ENCODE measurements at regions not wholly inside any gene's neighbourhood (a gene's known extent, or its start where the extent isn't known, plus 50 kb on each side); places are given as distances from the start of the nearest gene placed in this dataset.
A peak's percentile ranks its signal among the peaks of the same experiment; 100 is the strongest.
"Not testable (repeated sequence)": the region's sequence is repeated elsewhere in the genome, so short reads cannot be mapped to it uniquely, and the experiment has no call there.

DNA sequence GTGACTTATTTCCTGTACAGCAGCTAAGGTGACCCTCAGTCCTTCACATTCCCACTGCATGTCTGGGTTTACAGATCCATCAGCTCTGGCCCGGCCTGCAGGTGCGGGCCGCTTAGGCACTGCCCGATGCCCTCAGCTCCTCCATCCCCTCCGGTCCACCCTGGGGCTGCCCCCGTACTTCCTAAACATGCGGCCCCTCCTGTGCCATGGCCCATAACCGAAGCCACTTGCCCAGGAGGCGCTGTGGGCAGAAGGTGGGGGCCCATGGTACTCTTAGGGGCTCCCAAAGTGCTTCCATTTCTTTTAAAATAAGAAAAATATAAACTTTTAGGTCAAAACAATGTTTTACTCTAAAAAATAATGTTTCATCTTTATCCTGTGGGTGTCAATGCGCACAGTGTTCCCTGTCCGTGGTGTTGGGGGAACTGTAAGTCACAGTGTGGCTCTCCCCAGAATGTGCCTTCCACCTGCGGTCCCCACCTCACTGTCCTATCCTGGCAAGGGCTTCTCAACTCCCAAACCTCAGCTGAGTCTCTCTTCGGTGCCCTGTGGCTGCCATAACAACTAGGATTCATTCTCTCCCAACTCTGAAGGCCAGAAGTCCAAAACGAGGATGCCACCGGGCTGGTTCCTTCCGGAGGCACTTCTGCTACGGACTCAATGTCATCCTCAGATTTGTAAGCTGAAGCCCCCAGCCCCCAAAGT lies 132.7 kb upstream of the LPCAT1 start:
- H3K9me3 ChIP-seq (ENCODE audit: control insufficient read depth, low read length), result no peaks in the 10 kb centered on the region
- peaks cover 2% of the 10 kb centered on the region for H3K4me1 ChIP-seq (ENCODE audit: control insufficient read depth, insufficient read depth, low read length)
- H3K27me3 ChIP-seq (ENCODE audit: control insufficient read depth, insufficient read depth), result no peaks in the 10 kb centered on the region
- peak in 1 of 3 donors; percentile 48 for DNase-seq
- intact Hi-C loops (cut with DNase I), result loop anchor here in 1 of 4 donors (10.0 kb wide), 1 partner anchor 492 kb away; no protein-coding TSS in a partner anchor
- H3K27ac ChIP-seq (ENCODE audit: low read length), result no peak overlapping the region
- 89% methylated on average over 17 of the region's 17 CpGs for WGBS
- ATAC-seq, result no peak
- H3K4me3 ChIP-seq (ENCODE audit: low read length), result no peak overlapping the region

DNA sequence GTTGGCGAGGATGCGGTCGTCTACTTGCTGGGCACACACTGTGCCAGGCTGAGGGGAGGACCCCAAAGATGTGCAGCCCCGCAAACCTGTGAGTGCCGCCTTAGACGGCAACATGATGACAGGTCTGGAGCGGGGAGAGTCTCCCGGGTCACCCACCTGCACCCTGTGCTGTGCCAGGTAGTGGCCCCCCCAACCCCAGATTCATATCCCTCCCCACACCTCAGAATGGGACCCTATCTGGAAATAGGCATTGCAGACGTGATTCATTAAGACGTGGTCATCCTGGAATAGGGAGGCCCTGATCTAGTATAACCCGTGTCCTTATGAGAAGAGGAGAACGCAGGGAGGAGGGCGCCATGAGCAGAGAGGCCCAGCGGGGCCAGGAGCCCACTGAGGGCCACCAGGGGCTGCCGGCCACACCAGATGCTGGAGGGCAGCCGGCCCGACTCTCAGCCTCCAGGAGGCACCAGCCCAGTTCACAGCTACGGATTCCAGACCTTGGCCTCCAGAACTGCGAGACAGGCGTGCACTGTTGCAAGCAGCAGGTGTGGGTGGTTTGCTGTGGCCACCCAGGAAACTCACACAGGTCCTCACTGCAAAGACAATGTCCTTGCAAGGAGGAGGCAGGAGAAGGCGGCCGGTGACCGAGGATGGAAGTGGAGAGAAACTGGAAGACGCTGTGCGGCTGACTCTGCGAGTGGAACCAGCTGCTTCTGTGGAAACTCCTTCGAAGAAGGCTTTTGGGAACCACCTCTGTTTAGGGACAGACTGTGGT lies 131.9 kb upstream of the LPCAT1 start:
- intact Hi-C loops (cut with DNase I), result loop anchor here in 1 of 4 donors (10.0 kb wide), 1 partner anchor 491 kb away; no protein-coding TSS in a partner anchor
- ATAC-seq, result no peak
- Histone ChIP-seq H3K27me3 (ENCODE audit: control insufficient read depth, insufficient read depth) (no peaks in the 10 kb centered on the region), H3K4me1 (ENCODE audit: control insufficient read depth, insufficient read depth, low read length) (peaks cover 2% of the 10 kb centered on the region), H3K27ac (ENCODE audit: low read length) (no peak overlapping the region), H3K4me3 (ENCODE audit: low read length) (no peak overlapping the region), H3K9me3 (ENCODE audit: control insufficient read depth, low read length) (no peaks in the 10 kb centered on the region)
- 85% methylated on average over 27 of the region's 27 CpGs for WGBS
- no peak for DNase-seq

DNA sequence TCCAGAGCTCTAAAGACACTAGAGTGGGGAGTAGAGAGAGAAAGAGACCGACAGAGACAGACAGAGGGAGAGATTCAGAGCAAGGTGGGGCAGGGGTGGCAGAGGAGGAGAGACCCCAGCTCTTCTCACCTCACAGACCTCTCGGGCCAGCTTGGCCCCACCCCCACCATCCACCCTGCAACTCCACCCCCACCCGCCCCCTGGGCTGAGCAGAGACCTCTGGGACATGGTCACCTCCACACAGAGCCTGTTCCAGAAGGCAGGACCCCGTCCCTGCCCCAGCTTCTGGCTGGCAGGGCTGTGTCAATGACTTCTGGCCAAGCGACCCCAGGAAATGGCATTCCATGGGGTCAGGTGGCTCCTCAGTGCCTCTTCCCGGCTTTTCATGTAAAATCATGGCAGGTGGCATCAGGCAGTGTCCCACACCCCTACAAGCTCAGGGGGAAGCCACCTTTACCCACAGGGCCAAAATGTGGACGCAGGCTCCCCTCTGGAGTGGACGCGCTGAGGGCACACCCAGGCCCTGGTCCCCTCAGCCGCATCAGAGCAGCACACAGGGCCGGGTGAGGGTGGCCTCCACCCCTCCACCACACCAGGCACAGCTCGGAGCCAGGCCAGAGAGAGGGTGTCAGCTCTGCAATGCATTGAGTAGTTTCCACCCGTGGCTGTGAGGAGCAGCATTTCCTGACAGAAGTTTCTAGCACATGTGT lies 131.2 kb upstream of the LPCAT1 start:
- no peak for ATAC-seq
- no peak for DNase-seq
- no peaks in the 10 kb centered on the region for H3K9me3 ChIP-seq (ENCODE audit: control insufficient read depth, low read length)
- H3K27me3 ChIP-seq (ENCODE audit: control insufficient read depth, insufficient read depth), result no peaks in the 10 kb centered on the region
- 68% methylated on average over 13 of the region's 13 CpGs for WGBS
- no peak overlapping the region for H3K4me3 ChIP-seq (ENCODE audit: low read length)
- H3K27ac ChIP-seq (ENCODE audit: low read length), result no peak overlapping the region
- H3K4me1 ChIP-seq (ENCODE audit: control insufficient read depth, insufficient read depth, low read length), result peaks cover 2% of the 10 kb centered on the region
- intact Hi-C loops (cut with DNase I), result loop anchor here in 1 of 4 donors (10.0 kb wide), 1 partner anchor 490 kb away; no protein-coding TSS in a partner anchor

DNA sequence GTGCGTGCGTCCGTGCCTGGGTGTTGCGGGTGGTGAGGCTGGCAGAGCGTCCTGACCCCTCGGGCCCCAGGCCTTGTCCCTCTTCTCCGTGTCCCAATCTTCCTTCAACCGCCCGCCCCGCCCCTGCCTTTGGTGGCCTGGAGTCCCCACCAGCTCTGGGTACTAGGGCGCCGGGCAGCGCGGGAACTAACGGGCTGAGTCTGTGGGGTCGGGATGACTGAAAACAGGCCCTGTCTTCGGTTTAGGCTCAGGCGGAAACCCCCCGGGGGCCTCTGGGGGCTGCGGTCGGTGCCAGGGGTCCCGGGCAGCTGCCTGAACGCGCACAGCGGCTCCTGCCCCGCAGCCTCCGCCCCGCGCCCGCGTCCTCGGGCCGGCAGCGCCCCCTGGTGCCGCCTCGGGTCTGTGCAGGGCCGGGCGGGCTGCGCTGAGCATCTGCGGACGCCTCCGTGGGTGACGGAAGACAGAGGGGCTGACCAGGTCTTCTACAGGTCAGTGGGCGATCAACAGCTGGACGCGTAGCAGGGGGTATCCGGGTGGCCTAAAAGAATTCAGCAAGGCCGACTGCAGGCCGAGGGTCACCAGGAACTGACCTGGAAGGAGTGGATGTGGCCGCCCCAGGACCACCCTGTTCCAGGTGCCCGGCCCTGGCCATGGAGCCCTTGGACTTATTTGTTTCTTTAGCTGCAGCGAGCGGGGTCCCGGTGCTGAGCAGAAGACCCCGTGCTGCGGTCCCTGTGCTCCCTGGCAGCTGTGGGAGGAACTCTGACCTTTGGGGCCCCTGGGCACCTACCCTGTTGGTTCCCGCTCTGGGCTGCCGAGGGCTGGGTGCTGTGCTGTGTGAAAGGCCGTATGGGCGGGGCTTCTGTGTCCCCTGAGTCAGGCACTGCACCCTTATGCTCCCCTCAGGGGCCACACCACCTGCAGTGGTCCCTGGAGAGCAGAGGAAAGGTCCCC lies 130.2 kb upstream of the LPCAT1 start:
- H3K9me3 ChIP-seq (ENCODE audit: control insufficient read depth, low read length); H3K27ac ChIP-seq (ENCODE audit: low read length); H3K4me3 ChIP-seq (ENCODE audit: low read length); H3K27me3 ChIP-seq (ENCODE audit: control insufficient read depth, insufficient read depth); H3K4me1 ChIP-seq (ENCODE audit: control insufficient read depth, insufficient read depth, low read length): not testable (repeated sequence)
- peak; percentile 84 to 89 for ATAC-seq
- peak in 1 of 3 donors; percentile 67 for DNase-seq
- 7% methylated on average over 52 of the region's 60 CpGs for WGBS
- intact Hi-C loops (cut with DNase I), result loop anchor here in 1 of 4 donors (10.0 kb wide), 1 partner anchor 489 kb away; no protein-coding TSS in a partner anchor

DNA sequence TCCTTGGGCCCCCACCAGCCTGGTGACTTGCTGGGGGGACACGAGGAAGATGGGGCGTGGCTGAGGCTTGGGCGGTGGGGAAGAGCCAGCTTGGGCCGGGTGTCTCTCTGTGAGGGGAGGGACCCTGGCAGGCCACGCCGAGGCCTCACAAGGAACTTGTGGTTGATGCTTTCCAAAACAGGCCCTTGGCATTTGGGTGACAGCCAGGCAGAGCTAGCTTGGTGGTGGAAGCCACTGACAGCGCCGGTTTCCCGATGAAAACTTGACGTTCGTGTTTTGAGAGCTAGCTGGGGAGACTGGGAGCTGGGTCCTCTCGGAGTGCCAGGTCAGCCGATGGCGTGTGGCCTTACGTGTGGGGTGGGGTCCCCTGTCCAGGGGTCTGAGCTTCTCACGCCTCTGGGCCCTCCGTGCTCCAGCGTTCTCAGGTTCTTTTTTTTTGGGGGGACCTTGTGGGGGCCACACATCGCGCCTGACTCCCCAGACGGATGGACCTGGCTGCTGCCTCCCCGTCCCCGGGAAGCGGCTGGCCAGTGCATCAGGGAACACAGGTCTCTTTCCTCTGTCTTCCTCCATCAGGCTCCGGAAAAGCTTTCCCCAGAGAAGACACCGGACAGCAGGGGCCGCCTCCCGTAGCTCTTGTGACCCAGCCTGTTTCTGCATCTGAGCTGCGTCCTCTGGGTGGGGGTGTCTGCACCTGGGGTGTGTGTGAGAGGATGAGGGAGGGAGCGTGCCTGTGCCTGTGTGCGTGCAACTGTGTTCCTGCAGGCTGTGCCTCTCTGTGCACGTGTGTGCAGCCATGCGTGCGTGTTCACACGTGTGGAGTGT lies 129.3 kb upstream of the LPCAT1 start:
- DNase-seq (no peak), ATAC-seq (peak; percentile 19 to 38)
- Histone ChIP-seq H3K9me3 (ENCODE audit: control insufficient read depth, low read length) (no peaks in the 10 kb centered on the region), H3K27ac (ENCODE audit: low read length) (no peak overlapping the region), H3K4me3 (ENCODE audit: low read length) (no peak overlapping the region), H3K4me1 (ENCODE audit: control insufficient read depth, insufficient read depth, low read length) (peaks cover 2% of the 10 kb centered on the region), H3K27me3 (ENCODE audit: control insufficient read depth, insufficient read depth) (no peaks in the 10 kb centered on the region)
- intact Hi-C loops (cut with DNase I), result loop anchor here in 1 of 4 donors (10.0 kb wide), 1 partner anchor 488 kb away; no protein-coding TSS in a partner anchor
- 17% methylated on average over 35 of the region's 35 CpGs for WGBS

DNA sequence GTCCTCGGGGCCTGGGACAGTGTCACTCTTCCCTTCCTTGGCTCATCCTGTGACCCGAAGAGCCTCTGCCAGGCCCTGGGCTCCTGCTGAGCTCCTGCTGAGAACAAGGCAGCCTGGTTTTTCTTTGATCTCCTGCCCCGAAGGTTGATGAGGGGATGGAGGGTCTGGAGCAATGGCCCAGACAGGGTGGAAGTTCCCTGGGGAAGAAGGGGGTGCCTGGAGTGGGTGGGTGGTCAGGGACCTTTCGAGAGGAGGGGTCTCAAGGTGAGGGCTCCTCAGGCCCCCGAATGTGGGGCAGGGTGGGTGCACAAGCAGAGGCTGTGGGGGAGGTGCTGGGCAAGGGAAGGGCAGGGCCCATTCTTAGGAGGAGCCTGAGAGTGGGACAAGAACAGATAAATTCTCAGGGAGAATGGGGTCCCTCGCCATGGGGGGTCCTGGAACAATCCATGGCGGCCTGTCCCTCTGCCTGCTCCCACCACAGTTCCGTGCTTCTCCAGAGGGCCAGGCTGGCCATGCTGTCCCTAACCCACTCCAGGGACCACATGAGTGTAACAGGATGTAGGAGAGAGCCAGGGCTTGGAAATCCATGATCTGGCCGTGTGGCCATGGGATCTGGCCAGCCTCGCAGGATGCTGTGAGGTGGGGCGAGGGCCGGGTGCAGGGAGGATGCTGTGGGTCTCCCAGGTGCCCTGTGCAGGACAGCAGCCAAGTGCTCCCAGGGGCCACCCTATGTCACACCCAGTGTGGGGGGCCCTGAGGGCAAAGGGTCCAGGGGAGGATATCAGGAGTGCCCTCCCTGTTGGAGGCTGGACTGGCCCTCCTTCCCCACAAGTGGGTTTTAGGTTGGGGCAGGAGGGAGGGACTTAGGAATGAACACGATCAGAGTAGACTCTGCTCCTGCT lies 128.5 kb upstream of the LPCAT1 start:
- DNase-seq (no peak), ATAC-seq (no peak)

DNA sequence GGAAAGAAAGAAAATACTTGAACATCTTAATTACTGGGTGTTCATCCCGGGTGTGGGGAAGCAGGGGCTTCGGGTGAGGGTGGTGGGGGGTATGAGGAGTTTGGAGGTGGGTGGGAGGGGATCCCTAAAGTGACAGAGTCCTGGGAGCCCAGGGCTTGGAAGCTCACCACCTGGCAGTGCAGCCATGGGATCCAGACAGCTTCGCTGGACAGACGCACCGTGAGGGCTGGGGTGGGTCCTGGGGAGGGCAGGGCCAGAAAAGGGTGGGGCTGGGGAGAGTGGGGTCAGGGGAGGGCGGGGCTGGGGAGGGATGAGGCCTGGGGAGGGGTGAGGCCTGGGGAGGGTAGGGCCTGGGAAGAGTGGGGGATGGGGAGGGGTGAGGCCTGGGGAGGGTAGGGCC lies 127.5 kb upstream of the LPCAT1 start:
- H3K9me3 ChIP-seq (ENCODE audit: control insufficient read depth, low read length), result no peaks in the 10 kb centered on the region
- no peaks in the 10 kb centered on the region for H3K27me3 ChIP-seq (ENCODE audit: control insufficient read depth, insufficient read depth)
- H3K27ac ChIP-seq (ENCODE audit: low read length), result no peak overlapping the region
- DNase-seq, result no peak
- H3K4me1 ChIP-seq (ENCODE audit: control insufficient read depth, insufficient read depth, low read length), result peaks cover 2% of the 10 kb centered on the region
- H3K4me3 ChIP-seq (ENCODE audit: low read length), result no peak overlapping the region
- WGBS, result 65% methylated on average over 6 of the region's 6 CpGs
- intact Hi-C loops (cut with DNase I), result loop anchor here in 1 of 4 donors (10.0 kb wide), 1 partner anchor 486 kb away; no protein-coding TSS in a partner anchor
- ATAC-seq, result no peak

More for the DNA sequence above, 128.5 kb upstream of the LPCAT1 start:
- H3K27me3 ChIP-seq (ENCODE audit: control insufficient read depth, insufficient read depth), result no peaks in the 10 kb centered on the region
- no peaks in the 10 kb centered on the region for H3K9me3 ChIP-seq (ENCODE audit: control insufficient read depth, low read length)
- no peak overlapping the region for H3K27ac ChIP-seq (ENCODE audit: low read length)
- intact Hi-C loops (cut with DNase I), result loop anchor here in 1 of 4 donors (10.0 kb wide), 1 partner anchor 487 kb away; no protein-coding TSS in a partner anchor
- no peak overlapping the region for H3K4me3 ChIP-seq (ENCODE audit: low read length)
- H3K4me1 ChIP-seq (ENCODE audit: control insufficient read depth, insufficient read depth, low read length), result peaks cover 2% of the 10 kb centered on the region
- 43% methylated on average over 13 of the region's 13 CpGs for WGBS

DNA sequence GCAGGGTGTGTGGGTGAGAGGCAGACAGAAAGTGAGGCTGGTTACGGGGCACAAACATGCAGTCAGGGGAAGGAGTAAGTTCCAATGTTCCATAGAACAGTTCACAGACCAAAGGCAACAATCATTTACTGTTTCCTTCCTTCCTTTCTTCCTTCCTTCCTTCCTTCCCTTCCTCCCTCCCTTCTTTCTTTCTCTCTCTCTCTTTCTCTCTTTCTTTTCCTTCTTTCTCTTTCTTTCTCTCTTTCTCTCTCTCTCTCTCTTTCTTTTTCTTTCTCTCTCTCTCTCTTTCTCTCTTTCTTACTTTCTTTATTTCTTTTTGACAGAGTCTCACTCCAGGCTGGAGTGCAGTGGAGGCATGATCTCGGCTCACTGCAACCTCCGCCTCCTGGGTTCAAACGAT lies 125.8 kb upstream of the LPCAT1 start:
- Histone ChIP-seq H3K27ac (ENCODE audit: low read length) (no peak overlapping the region), H3K9me3 (ENCODE audit: control insufficient read depth, low read length) (no peaks in the 10 kb centered on the region), H3K27me3 (ENCODE audit: control insufficient read depth, insufficient read depth) (no peaks in the 10 kb centered on the region), H3K4me3 (ENCODE audit: low read length) (no peak overlapping the region), H3K4me1 (ENCODE audit: control insufficient read depth, insufficient read depth, low read length) (peaks cover 2% of the 10 kb centered on the region)
- WGBS, result 74% methylated on average over 4 of the region's 4 CpGs
- DNase-seq (no peak), ATAC-seq (no peak)
- intact Hi-C loops (cut with DNase I), result loop anchor here in 2 of 4 donors (10.0 kb wide), 2 partner anchors 265 to 275 kb away; no protein-coding TSS in a partner anchor

DNA sequence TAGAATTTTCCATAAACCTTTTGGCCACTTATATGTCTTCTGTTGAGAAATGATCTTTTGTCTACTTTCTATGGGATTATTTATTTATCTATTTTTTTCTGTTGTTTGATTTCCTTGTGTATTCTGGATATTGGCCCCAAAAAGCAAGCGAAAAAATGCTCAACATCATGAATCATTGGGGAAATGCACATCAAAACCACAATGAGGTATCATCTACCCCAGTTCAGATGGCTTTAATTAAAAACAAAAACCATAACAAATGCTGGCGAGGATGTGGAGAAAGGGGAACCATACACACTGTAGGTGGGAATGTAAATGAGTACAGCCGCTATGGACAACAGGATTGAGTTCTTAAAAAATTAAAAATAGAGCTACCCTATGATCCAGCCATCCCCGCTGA lies 125.0 kb upstream of the LPCAT1 start:
- H3K27me3 ChIP-seq (ENCODE audit: control insufficient read depth, insufficient read depth), result no peaks in the 10 kb centered on the region
- H3K4me1 ChIP-seq (ENCODE audit: control insufficient read depth, insufficient read depth, low read length), result peaks cover 2% of the 10 kb centered on the region
- 64% methylated on average over 4 of the region's 4 CpGs for WGBS
- H3K27ac ChIP-seq (ENCODE audit: low read length), result no peak overlapping the region
- ATAC-seq (no peak), DNase-seq (no peak)
- intact Hi-C loops (cut with DNase I), result loop anchor here in 2 of 4 donors (10.0 kb wide), 2 partner anchors 264 to 274 kb away; no protein-coding TSS in a partner anchor
- H3K9me3 ChIP-seq (ENCODE audit: control insufficient read depth, low read length), result no peaks in the 10 kb centered on the region
- H3K4me3 ChIP-seq (ENCODE audit: low read length), result no peak overlapping the region
